NAMALWA (cell line): ENCODE measurements at regions not wholly inside any gene's neighbourhood (a gene's known extent, or its start where the extent isn't known, plus 50 kb on each side); places are given as distances from the start of the nearest gene placed in this dataset.

Experiments
- DNase-seq: peaks from one replicate; pipeline ENCODE4 v3.0.0-alpha.2; 2015; ENCODE audit warnings: low spot score

GRCh38 chr18:47470941-47471340, 219.5 kb upstream of the SKOR2 start:
- DNase-seq, result no peak

- DNase-seq, result no peak
Observed at GRCh38 chr18:47469576-47469975, 218.1 kb upstream of the SKOR2 start.

DNA sequence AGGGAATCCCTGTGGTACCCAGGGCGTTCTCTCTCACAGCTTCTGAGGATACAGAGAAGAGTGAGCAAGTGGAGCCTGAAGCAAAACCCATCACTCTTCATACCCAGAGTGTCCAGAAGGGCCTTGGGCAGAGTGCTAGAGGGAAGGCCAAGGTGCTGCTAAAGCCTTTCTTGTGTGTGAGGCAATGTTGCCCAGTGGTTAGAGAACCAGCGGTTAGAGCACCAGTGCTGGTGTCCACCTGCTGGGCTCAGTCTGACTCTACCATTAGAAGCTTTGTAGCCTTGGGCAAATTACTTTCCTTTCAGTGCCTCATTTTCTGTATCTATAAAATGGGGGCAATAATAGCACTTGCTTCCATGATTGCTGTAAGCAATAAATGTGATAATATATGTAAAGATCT, 210.5 kb upstream of the SKOR2 start:
- DNase-seq, result no peak

GRCh38 chr18:47461406-47461948, 210.0 kb upstream of the SKOR2 start:
- DNase-seq, result no peak

DNA sequence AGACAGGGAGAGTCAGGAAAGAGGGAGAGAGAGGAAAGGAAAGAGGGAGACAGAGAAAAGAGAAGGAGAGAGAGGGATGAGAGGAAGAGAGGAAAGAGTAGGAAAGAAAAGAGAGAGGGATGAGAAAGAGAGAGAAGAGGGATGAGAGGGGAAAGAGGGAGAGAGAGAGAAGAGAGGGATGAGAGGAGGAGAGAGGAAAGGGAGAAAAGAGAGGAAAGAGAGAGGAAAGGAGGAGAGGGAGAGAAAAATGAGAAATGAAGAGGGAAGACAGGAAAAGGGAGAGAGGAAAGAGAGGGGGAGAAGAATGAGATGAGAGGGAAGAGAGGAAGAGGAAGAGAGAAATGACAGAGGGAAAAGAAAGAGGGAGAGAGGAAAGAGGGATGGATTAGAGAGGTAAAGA, 207.0 kb upstream of the SKOR2 start:
- DNase-seq, result no peak

GRCh38 chr18:47457614-47458013, 206.2 kb upstream of the SKOR2 start:
- DNase-seq, result no peak

DNA sequence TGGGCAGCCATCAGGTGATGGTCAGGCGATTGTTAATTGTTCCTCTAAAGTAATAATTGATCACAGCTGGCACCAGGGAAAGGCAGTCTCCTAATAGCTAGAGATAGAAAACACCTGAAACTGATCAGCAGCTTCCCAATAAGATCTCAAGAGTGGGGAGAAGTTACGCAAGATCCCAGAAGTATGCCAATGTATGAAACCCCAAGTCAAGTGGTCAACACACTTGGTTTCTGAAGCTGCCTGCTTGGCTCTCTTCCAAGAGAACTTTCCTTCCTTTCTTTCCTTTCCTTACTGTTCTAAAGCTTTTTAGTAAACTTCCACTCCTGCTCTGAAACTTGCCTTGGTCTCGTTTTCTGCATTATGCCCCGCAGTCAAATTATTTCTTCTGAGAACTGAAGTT, 201.6 kb upstream of the SKOR2 start:
- DNase-seq, result no peak

DNA sequence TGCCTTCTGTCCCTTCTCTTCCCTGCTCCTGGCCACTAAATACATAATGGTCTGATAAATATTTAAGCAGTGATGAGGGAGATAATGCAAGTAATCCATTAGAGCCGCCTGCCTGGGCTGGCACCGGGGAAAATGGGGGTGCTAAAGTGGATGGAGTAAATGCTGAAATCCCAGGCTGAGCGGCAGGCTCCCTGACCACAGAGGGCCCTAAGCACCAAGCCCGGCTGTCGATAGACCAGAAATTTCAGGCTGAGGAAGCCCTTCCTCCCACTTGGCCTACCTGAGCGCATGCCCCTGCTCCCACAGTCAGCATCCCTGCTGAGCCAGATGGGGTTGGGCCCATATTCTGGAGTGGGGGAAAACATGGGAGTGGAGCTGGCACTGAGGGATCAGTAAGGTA, 197.5 kb upstream of the SKOR2 start:
- DNase-seq, result no peak

DNA sequence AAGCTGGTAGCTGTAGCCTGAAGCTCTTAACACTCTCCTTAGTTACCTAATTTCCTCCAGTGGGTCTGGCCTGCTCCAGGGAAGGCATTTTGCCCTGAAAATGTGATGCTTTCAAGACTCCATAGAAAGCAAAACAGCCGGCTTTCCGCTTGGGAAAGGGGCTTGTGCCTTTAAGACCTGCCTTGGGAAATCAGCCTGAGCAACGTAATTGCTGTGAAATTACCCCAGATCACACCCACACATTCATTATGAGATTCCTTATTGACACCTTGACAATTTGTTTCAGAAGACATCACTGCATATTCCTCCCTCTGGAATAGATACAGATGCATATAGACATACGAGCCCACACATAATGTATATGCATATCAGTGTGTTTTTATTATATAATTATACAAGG, 190.5 kb upstream of the SKOR2 start:
- DNase-seq, result no peak

GRCh38 chr18:47438001-47438400, 186.5 kb upstream of the SKOR2 start:
- DNase-seq, result no peak

GRCh38 chr18:47436871-47437270, 185.4 kb upstream of the SKOR2 start:
- no peak for DNase-seq

- no peak for DNase-seq
Observed at GRCh38 chr18:47434214-47434746, 182.8 kb upstream of the SKOR2 start.

- DNase-seq, result no peak
Observed at GRCh38 chr18:47427923-47428637, 176.6 kb upstream of the SKOR2 start.

DNA sequence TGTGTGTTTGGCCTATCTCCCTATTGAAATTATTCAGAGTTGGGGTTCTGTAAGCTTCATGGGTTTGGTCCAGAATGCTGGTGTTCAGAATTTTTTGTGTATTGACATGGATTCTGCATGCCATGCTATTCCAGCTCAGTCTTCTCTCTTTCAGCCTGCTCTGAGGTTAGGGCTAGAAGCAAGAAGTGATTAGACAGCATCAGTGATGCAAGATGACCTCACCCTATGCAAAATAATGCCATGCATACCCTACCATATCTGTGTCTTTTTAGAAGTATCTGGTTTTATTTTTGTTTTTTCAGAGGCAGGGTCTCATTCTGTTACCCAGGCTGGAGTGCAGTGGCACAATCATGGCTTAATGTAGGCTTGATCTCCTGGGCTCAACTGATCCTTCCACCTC, 175.6 kb upstream of the SKOR2 start:
- DNase-seq, result no peak

DNA sequence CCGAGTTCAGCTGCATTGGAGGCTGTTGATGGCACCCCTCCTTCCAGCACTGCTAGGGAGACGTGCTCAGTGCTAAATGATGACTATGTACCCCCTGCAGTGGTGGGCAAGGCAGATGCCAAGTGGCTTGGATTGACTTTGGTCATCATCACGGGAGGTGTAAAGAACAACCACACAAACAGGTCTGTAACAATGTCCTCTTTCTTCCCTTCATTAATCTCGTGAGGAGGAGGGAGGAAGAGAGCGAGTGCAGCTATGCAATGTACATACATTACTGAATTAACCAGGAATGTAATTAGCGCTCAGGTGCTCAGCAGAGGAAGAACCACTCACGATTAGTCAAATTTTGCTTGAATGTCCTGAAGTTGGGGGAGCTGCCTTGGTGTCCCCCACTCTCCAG, 173.9 kb upstream of the SKOR2 start:
- no peak for DNase-seq

GRCh38 chr18:47422524-47422923, 171.1 kb upstream of the SKOR2 start:
- DNase-seq, result no peak

DNA sequence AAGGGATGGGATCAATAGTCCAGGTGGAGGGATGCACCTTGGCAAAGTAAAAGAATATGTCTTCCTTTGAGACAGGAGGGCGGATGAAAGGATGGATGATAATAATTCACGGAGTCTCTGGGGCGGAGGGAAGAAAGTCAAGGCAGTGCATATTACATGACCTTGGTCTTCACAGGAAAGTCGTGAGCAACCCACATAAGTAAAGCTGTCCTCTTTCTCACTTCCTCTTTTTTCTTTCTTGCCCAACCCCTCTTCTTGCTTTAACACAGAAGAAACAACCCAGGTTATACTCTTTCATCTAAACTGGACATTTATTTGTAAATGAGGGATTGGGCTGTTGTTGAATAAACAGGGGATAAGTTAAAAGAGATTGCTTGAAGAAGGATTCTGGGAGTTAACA, 168.7 kb upstream of the SKOR2 start:
- DNase-seq, result peak; percentile 59

DNA sequence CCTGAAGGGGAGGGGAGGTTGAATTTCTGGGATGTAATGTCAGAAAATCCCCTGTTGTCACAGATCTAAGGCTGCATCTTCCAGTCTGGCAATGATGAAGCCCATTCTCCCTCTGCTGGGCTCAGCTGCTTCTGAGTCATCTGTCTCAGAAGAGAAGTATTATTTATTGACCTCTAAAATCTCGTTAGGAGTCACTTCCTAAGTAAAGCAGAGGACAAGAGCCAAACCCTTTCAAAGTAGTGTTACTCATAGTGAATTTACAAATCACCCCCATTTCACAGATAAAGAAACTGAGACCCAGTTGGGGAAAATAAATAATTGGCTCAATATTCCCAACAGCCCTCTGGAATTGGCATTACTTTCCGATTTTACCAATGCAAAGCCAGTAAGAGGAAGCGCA, 167.3 kb upstream of the SKOR2 start:
- DNase-seq, result no peak

GRCh38 chr18:47417807-47418206, 166.3 kb upstream of the SKOR2 start:
- no peak for DNase-seq

GRCh38 chr18:47415881-47416280, 164.4 kb upstream of the SKOR2 start:
- DNase-seq, result no peak

DNA sequence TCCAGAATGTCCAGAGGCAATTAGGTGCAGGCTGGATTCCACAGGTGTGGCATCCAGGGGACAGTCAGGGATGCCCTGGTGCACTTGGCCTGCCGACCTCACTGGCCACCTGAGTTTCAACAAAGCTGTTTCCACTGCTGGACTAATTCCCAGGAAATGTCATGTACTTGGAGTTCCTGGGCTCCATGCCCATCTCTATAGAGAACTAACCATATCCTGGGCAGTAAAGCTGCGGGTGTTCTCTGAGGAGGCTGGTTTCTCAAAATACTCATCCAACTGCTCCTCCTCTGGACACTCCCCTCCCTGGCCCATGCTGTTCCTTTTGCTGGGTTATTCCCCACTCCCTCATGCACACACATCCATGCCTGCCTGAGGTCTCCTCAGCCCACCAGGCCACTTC, 161.9 kb upstream of the SKOR2 start:
- DNase-seq, result no peak

DNA sequence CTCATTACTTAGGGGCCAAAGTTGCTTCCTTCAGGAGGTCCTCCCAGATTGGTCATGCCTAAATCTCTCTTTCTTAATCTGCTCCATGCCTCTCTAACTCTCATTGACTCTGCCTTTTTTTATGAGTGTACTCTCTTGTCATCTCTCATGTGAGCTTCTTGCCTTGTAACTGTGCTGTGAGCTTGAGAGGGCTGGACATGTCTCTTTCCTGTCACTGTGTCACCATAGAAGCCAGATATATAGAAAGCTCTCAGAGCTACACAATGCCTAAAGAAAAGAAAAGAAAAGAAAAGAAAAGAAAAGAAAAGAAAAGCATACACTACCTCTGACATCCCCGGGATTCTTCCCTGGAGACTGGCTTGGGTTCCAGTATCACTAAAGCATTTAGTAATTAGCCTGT, 161.5 kb upstream of the SKOR2 start:
- no peak for DNase-seq

DNA sequence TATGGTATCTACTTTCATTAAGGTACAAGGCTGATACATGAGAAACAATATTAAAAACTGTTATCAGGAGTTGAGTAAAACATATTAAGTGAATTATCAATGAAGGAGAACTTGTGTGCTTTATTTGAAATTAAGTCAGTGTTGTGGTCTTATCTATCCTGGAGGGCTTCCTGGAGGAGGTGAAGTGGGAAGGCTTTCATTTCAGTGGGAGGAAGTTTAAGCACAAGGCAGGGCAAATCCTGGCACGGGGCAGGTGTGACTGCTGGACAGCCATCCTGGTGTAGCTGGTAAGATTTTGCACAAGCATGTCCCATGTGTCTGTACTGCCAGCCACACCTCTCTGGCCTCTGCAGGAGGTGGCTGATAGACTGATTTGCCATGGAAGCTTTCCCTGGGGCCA, 159.7 kb upstream of the SKOR2 start:
- no peak for DNase-seq

GRCh38 chr18:47410139-47410538, 158.7 kb upstream of the SKOR2 start:
- DNase-seq, result no peak
